DMS 273 treated with DMSO at 0.1 percent for 48 hours (cell line): ENCODE measurements at regions not wholly inside any gene's neighbourhood (a gene's known extent, or its start where the extent isn't known, plus 50 kb on each side); places are given as distances from the start of the nearest gene placed in this dataset.

ENCODE experiments used
- DNase-seq: peaks from one replicate; lab custom pipeline; 2025; lab: John Stamatoyannopoulos, UW

DNA sequence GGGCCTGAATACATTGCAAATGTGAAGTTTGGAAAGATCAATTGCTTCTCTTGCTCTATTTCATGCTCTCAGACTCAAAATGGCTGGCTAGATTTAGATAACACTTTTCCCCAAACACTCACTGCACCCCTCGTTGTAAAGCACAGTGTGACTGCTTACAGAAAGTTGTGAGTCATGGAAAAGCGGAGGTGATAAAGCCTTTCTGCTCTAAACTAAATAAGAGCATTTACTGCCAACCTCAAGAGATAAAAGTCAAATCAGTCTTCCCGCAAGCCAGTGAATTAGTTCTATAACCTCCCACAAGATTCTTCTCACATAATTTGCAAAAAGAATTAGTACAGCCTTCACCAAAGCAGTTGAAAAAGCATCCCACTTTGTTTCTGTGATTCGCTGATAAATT is 168.7 kb downstream of the WT1 start:
- DNase-seq, result no peak

- DNase-seq, result no peak
Observed at GRCh38 chr11:32267679-32268187, 167.6 kb downstream of the WT1 start.

- no peak for DNase-seq
Observed at GRCh38 chr11:32273931-32274330, 161.4 kb downstream of the WT1 start.

DNA sequence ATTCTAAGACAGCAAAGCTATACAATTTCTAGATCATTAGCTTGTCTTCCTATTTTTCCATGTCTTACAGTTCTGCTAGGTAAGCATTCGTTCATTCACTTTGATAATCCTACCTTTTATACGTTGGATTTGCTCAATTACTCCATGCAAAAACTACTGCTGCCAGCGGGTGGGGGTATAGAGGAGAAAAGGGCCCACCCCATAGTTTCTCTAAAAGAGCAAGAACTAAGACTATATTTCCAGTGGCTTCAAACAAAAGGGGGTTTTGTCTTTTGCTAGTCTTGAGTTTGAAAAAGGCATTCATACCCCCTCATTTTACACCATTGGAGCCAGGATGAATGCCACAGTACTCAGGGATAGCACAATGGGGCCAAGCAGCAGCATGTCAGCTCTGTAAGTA is 155.7 kb downstream of the WT1 start:
- DNase-seq, result no peak

DNA sequence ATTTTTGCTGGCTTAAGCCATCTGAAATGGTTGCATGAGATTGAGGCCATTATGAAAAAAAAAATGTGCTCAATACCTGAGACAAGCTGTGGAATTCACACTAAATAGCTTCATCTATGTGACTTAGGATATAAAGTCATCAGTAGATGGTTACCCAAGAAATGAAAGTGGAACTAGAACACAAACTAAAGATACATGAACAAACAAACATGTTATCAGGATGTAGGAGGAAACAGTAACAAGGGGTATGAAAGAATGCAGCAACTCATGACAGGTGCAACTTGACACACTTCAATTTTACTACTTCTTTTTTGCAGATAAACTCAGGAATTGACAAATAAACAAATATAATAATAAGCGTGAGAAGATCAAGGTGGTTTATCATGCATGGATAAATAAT is 155.0 kb downstream of the WT1 start:
- no peak for DNase-seq

DNA sequence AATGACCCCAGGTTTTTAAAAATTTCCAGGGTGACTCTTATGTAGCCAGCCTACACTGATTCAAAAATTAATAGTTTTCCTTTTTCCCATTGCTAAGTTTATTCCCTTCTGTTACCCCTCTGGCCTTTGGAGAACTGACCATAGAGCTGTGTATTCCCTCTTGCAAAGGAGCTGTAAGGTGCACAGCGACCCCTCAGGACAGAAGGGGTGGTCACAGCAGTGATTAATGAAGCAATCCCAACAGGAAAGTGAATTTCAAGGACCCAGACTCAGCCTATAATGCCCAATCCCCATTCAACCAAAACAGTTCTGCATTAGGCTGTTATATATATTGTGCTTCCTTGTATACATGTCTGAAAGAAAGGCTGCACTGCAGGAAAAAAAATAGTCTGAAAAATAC is 147.1 kb downstream of the WT1 start:
- DNase-seq, result no peak

DNA sequence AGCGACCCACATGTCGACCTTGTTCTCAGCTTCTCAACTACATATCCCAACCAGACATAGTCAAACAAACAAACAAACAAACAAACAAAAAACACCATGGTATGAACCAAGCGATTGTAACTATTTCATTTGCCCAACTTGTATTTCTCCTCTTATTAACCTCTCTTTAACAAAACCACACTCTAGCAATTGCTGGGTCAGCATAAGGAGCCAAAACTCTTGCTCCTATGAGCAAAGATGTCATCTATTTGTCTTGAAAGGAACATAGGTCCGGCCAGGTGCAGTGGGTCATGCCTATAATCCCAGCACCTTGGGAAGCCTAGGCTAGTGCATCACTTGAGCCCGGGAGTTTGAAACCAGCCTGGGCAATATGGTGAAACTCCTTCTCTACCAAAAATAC is 145.6 kb downstream of the WT1 start:
- no peak for DNase-seq

DNA sequence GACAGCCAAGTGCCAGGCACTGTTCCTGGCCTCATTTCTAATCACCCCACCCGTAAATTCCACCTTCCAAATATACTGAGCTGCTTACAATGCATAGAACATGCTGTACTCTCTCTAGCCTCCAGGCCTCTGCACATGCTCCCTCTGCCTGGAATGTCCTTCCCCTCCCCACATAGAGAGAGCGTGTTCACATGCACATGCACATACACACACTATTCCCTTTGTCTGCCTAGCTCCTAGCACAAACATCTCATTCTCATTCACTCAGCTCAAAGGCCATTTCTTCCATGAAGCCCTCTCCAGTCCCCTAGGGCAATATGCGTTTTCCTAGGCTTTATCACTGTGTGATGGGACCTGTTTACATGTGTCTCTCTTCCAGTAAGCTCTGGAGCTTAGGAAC is 144.6 kb downstream of the WT1 start:
- no peak for DNase-seq

- DNase-seq, result peak; percentile 53
Observed at GRCh38 chr11:32297611-32298011, 137.7 kb downstream of the WT1 start.

GRCh38 chr11:32302826-32303225 is 132.5 kb downstream of the WT1 start:
- DNase-seq, result no peak

DNA sequence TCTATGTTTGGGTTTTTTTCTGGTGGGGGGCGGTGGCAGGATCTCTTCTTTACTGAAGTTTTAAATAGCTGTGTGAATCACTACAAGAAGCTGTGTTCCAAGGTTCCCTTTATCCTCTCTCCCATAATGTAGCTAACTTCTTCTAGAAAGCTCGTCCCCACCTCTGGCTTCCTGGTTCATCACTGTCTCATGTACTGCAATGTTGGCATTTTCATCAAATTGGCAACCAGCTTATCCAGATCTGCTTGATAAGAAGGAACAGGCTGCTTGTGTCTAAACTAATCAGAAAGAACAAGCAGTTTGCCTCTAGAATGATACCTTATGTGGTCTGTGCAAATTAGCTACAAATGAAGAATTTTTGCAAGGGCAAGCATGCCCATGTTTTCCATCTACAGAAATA is 130.8 kb downstream of the WT1 start:
- no peak for DNase-seq

DNA sequence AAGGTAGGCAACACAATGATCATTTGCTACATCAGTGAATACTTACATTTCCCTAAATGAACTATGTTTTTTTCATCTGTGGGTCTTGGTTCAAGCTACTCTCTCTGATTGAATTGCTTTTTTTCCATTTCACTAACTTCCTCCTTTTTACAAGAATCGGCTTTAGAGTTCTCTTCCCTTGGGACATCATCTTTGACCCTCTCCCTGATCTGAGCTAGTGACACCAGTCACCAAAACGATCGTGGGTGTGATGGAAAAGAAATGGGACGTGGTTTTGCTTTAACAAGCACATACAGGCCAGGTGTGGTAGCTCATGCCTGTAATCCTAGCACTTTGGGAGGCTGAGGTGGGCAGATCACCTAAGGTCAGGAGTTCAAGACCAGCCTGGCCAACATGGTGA is 129.9 kb downstream of the WT1 start:
- no peak for DNase-seq

DNA sequence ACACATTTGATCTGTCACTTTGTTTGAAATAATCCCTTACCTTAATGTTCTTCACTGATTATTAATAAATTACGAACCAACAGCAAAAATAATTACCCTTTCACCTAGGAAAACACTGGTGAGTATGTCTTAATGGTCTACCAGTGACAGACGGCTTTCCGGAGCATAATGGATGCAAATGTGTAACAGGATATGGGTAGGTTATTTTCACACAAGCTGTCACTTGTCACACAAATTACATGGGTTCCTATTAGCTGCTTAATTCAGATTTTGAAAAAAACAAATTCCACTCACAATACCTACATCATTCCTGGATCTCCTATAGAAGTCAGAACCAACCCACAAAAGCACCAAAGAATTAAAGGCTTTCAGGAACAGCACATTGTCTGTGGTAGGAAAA is 127.9 kb downstream of the WT1 start:
- peak; percentile 61 for DNase-seq

GRCh38 chr11:32307913-32308312 is 127.4 kb downstream of the WT1 start:
- no peak for DNase-seq

GRCh38 chr11:32309530-32310213 is 125.7 kb downstream of the WT1 start:
- DNase-seq, result peak; percentile 58

DNA sequence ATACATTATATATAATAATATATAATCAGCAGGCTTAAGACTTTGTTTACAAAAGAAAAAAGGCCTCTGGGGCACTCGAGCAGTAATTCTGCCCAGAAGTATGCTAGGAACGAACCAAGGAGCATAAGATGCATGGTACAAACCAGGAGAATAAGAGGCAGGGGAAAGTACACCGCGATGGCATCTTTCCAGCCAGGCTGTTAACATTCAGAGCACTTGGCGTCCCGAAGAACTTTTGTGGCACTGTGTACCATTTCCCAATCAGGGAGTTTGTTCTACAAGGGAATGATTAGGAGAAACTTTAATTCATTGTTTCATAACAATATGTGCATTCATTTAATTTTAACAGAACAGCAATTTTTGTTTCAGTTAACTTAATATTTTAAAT is 125.1 kb downstream of the WT1 start:
- DNase-seq, result peak; percentile 58

GRCh38 chr11:32311346-32312065 is 123.8 kb downstream of the WT1 start:
- DNase-seq, result no peak

DNA sequence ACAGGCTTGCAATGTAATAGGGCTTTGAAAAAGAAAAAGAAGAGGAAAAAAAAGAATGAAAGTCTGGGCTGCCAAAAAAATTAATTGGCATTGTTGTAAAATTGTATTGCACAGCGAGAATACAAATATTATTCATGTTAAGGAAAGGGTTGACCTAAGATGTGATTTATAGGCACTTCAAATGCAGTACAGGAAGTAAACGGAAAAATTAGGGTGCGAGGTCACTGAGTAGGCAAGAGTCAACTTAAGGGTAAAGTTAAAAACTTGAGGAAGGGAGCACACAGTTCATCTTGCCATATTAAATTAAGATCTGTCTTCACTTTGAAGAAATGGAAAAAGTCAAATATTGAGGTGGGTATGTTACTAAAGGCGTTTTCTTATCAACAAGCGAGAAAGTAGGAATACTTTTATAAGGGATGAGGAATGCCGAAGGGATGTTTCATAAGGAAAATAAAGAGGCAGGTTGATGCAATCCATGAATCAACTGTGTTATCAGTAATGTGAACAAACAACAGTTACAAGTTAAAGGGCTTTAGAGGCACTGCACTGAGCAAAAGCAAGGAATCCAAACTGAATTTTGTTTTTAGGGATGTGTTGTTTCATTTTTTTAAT is 123.0 kb downstream of the WT1 start:
- no peak for DNase-seq

GRCh38 chr11:32312865-32313403 is 122.4 kb downstream of the WT1 start:
- peak; percentile 24 for DNase-seq

DNA sequence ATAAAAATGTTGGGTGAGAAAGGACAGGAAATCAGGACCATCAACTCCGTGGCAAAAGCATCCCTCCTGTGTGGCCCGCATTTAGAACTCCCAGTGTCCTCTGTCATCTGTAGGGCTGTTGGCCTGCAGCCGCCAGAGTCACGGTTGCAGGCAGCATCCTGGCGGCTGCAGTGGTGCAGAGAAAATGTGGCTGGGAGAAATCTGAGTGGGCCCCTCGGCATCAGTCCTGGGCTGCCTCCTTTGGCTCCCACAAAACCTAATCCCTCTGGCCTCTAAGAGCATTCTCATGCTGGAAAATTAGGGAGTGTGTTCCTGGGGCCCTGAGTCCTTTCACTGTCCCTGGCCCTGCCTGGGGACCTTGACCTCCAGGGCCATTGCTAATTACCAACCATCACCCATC is 121.9 kb downstream of the WT1 start:
- no peak for DNase-seq

DNA sequence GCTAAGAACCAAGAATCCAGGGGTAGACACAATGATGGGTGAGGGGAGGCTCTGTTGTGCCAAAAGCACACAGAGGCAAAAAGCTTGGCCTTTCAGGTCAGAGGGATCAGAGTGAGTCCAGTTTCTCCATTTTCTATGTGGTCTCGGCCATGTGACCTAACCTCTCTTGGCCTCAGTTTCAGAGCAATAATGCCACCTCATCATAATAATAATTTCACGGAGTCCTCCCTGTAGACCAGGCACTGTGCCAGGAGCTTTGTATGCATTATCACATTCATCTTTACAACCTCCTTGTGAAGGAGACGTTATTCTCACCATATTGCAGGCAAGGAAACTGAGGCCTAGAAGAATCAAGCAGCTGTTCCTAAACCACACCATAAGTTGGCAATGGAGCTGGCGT is 120.2 kb downstream of the WT1 start:
- no peak for DNase-seq

GRCh38 chr11:32316232-32316631 is 119.1 kb downstream of the WT1 start:
- no peak for DNase-seq
